NCI-H748 treated with DMSO at 0.1 percent for 48 hours (cell line): ENCODE measurements at regions not wholly inside any gene's neighbourhood (a gene's known extent, or its start where the extent isn't known, plus 50 kb on each side); places are given as distances from the start of the nearest gene placed in this dataset.

Source experiments
- DNase-seq: peaks from one replicate; lab custom pipeline; 2025; lab: John Stamatoyannopoulos, UW

DNA sequence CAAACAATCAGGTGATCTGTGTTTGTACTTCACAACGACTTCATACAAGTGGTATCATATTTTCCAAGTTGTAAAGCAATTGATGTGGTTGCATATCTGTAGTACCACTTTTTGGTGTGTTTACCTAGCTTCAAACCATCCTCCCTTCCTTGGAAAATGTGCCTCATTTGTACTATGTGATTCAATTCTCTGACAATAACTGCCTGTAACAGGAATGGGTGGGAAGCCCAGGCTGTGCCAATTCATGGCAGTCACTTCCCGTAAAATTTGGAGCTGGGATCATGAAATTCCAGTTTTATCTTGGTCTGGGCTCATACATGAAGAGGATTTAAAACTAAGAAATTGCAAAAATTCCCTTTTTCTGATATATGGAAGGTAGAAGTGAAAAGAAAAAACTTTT lies 250.1 kb downstream of the DIO2 start:
- DNase-seq, result no peak

DNA sequence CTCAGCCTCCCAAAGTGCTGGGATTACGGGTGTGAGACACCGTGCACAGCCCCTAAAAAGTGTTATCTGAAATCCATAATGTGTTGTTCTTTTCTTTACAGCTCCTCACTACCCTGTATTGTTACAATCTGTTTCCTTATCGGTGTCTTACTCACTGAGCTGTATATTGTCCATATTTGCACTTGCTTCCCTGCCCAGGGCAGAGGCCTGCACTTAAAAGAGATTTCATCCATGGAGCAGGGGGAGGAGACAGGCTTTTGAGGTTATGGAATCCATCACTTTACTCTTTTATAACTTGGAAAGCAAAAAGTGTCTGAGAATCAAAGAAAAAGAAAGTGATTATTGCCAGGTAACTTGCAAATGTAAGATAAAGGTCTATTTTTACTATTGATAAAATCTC lies 251.0 kb downstream of the DIO2 start:
- no peak for DNase-seq

DNA sequence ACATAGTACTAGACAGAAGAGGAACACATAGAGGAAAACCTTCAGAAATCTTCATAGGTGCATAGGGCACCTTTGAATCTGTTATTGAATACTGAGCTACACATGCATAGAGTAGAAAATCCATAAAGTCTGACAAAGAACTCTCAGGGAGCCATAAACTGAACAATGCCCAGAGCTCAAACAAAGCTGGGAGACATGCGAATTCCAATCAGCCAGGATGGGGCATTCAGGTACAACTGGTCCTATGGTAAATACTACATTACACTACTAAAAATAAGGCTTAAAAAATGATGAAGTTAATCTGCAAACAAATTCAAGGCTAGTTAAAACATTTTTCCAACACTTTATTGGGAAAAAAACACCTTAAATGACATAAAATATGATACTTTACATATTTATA lies 259.7 kb downstream of the DIO2 start:
- DNase-seq, result no peak

DNA sequence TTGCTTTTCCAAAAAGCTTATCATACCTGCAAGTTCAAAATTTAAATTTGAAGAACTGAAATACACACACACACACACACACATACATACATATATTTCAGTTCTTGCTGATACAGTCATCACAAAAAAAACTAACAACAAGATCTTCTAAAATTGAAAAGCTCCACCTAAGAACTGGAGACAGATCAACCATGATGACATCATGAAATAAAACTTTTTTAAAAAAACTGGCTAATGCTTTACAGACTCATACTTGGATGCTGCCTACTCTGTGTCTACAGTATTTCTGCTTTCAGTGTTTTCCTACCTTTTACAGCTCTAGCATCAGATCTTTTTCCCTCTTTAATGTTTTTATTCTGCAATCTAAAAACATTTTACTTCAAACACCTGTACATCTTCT lies 261.4 kb downstream of the DIO2 start:
- DNase-seq, result no peak

DNA sequence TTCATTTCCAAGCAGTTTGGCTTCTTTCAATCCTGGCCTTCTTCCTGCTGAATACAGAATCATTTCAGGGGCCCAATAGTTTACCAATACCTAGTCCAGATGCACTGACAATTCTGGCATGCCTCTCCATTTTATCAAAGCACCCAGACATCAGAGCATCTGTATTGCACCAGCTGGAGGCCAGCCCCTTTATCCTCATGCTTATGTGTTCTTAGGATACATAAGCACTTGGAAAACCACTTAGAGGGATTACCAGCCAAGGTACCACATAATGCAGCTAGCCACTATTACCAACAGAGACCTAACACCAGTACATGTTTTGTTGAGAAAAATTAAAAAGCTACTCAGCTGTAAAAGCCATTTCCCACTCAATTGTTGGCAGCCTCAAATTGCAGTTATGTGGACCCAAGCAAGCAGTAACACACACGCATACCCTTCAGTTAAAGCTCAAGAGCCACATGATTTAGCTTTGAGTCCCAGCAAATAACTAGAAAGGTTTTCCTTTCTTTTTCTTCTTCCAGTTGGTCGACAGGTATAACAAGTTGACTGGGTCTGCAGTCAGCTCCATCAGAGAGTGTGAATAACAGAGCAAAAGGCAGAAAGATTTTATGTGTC lies 263.8 kb downstream of the DIO2 start:
- DNase-seq, result no peak

DNA sequence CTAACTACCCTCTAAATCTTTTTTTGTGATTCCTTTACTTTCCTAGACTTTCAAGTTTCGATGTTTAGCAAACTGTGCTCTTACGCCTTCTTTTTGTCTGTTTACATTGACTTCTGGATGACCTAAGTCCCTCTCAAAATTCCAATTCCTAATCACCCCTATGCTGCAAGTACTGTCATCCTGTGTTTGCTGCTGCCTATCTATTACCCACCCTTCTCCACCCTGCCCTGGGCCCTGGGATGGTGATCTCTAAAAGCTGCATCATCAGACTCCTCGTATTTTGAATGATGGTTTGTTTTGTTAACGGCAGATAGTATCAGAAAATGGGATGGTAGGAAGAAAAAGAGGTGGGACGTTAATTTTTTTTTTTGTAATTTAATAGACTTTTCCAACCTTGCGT lies 272.1 kb downstream of the DIO2 start:
- no peak for DNase-seq

DNA sequence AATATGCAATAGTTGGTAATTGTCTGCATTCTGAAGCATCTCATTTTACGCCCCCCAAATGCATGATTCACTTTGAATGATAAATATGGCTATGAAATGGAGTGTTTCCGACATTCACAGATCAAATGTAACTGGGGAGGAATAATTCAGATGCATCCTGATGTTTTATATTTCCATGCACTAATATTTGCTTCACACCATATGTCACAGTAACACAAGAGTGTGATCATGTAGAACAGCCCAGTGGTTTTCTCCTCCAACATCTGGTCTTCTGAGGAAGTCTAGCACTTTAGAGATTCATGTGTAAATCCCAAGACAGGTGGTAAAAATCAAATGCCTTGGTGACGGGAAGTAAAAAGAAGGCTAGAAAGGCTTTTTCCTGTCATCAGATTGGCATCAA lies 273.1 kb downstream of the DIO2 start:
- DNase-seq, result no peak

DNA sequence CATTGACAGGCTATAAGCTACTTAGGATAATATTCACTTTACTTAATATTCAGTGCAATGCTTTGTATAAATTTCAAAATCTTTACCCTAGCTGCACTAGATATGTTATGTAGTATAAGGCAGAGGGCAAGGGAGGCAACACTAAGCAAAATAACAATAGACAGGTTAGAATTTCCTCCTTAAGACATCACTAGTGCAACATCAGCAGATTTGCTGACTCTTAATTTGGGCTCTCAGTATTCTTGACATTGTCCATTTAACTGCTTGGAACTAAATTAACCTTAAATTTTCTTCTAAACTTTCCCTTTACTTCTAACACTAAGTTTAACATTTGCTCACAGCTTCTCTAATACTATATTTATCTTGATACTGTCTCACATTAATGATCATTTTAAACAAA lies 273.9 kb downstream of the DIO2 start:
- no peak for DNase-seq

DNA sequence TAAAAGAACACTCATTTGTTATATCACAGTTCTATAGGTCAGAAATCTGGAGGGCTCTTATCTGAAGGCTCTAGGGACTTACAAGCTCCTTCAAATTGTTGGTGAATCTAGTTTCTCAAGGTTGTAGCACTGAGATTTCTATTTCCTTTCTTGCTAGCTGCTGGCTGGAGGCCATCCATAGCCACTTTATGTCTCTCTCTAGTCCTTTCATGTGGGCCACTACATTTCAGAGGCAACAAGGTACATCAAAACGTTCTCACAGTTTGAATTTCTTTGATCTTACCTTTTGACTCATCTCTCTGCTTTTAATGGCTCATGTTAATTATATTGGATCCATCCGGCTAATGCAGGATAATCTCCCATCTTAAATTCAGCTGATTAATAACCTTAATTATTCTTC lies 286.8 kb downstream of the DIO2 start:
- no peak for DNase-seq

DNA sequence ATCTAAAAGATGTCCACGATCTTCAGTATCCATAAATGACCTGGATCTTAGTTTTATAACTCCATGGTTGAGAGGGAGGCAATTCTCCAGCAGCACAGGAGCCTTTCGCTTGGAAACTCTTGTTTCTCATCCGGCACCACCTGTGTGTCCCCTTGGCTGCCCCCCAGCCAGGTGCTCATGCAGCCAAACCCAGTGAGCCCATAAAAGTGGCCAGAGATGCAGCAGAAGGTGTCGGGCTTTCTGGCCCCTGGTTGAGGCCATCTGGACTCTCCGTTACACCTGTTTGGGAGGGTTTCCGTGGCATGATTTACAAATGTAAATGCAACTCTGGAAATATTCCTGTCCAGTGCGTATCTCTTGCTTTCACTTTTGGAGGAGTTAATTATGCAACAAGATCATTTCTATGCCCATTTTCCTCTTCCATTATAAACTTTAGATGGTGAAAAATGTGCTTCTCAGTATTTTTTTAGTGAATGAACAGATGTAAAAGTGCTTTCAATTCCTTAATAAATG lies 291.1 kb downstream of the DIO2 start:
- DNase-seq, result no peak
